ENCODE measurements at regions not wholly inside any gene's neighbourhood (a gene's known extent, or its start where the extent isn't known, plus 50 kb on each side); places are given as distances from the start of the nearest gene placed in this dataset.

GRCh38 chr7:124429923-124430322, 335.7 kb downstream of the GPR37 start:
- Histone ChIP-seq H3K4me3 (no peak overlapping the region), H3K4me1 (no peaks in the 10 kb centered on the region), H3K9me3 (no peaks in the 10 kb centered on the region), H3K27me3 (no peaks in the 10 kb centered on the region), H3K36me3 (no peaks in the 10 kb centered on the region), H3K27ac (no peak overlapping the region)
- TF ChIP-seq EP300 (IDR thresholded peaks at IDR 0.05) (no peak), POLR2AphosphoS5 (IDR thresholded peaks at IDR 0.05) (no peak), CTCF (IDR thresholded peaks at IDR 0.05) (no peak), POLR2A (IDR thresholded peaks at IDR 0.05) (no peak)
- 81 to 89% methylated on average over 4 of the region's 4 CpGs for WGBS, 2 donors
- DNase-seq, result no peak
- ATAC-seq (ENCODE audit: low FRiP score in 2 of 2), result no peak

GRCh38 chr7:124428781-124429180, 336.8 kb downstream of the GPR37 start:
- DNase-seq (no peak), ATAC-seq (ENCODE audit: low FRiP score in 2 of 2) (no peak)
- Histone ChIP-seq H3K27ac (no peak overlapping the region), H3K27me3 (no peaks in the 10 kb centered on the region), H3K4me3 (no peak overlapping the region), H3K9me3 (no peaks in the 10 kb centered on the region), H3K36me3 (no peaks in the 10 kb centered on the region), H3K4me1 (no peaks in the 10 kb centered on the region)
- WGBS, 2 donors, result 79 to 88% methylated on average over 7 of the region's 7 CpGs
- TF ChIP-seq POLR2A (IDR thresholded peaks at IDR 0.05) (no peak), POLR2AphosphoS5 (IDR thresholded peaks at IDR 0.05) (no peak), CTCF (IDR thresholded peaks at IDR 0.05) (no peak), EP300 (IDR thresholded peaks at IDR 0.05) (no peak)

- TF ChIP-seq EP300 (IDR thresholded peaks at IDR 0.05) (no peak), POLR2AphosphoS5 (IDR thresholded peaks at IDR 0.05) (no peak), CTCF (IDR thresholded peaks at IDR 0.05) (no peak), POLR2A (IDR thresholded peaks at IDR 0.05) (no peak)
- ATAC-seq (ENCODE audit: low FRiP score in 2 of 2), result no peak
- no peak for DNase-seq
- Histone ChIP-seq H3K36me3 (no peaks in the 10 kb centered on the region), H3K4me1 (no peaks in the 10 kb centered on the region), H3K9me3 (no peaks in the 10 kb centered on the region), H3K27me3 (no peaks in the 10 kb centered on the region), H3K4me3 (no peak overlapping the region), H3K27ac (no peak overlapping the region)
Measured at GRCh38 chr7:124426621-124427020, 339.0 kb downstream of the GPR37 start.

- ATAC-seq (ENCODE audit: low FRiP score in 2 of 2), result no peak
- Histone ChIP-seq H3K36me3 (no peaks in the 10 kb centered on the region), H3K4me1 (no peaks in the 10 kb centered on the region), H3K27ac (no peak overlapping the region), H3K4me3 (no peak overlapping the region), H3K9me3 (no peaks in the 10 kb centered on the region), H3K27me3 (no peaks in the 10 kb centered on the region)
- DNase-seq, result no peak
- no peak for TF ChIP-seq POLR2AphosphoS5 (IDR thresholded peaks at IDR 0.05)
- TF ChIP-seq CTCF (IDR thresholded peaks at IDR 0.05), result no peak
- TF ChIP-seq EP300 (IDR thresholded peaks at IDR 0.05), result no peak
- no peak for TF ChIP-seq POLR2A (IDR thresholded peaks at IDR 0.05)
- 71 to 78% methylated on average over 3 of the region's 3 CpGs for whole genome bisulfite sequencing, 2 donors
Measured at GRCh38 chr7:124423863-124424262, 341.7 kb downstream of the GPR37 start.

- Histone ChIP-seq H3K9me3 (no peaks in the 10 kb centered on the region), H3K4me1 (no peaks in the 10 kb centered on the region), H3K27ac (no peak overlapping the region), H3K4me3 (no peak overlapping the region), H3K36me3 (no peaks in the 10 kb centered on the region), H3K27me3 (no peaks in the 10 kb centered on the region)
- DNase-seq, result no peak
- no peak for ATAC-seq (ENCODE audit: low FRiP score in 2 of 2)
- 82 to 88% methylated on average over 3 of the region's 3 CpGs for WGBS, 2 donors
- no peak for TF ChIP-seq CTCF (IDR thresholded peaks at IDR 0.05)
- TF ChIP-seq POLR2A (IDR thresholded peaks at IDR 0.05), result no peak
- TF ChIP-seq POLR2AphosphoS5 (IDR thresholded peaks at IDR 0.05), result no peak
- TF ChIP-seq EP300 (IDR thresholded peaks at IDR 0.05), result no peak
Measured at GRCh38 chr7:124422081-124422480, 343.5 kb downstream of the GPR37 start.
